Stomach (tissue), 8 donors: ENCODE measurements at regions not wholly inside any gene's neighbourhood (a gene's known extent, or its start where the extent isn't known, plus 50 kb on each side); places are given as distances from the start of the nearest gene placed in this dataset.
"Not testable (repeated sequence)": the region's sequence is repeated elsewhere in the genome, so short reads cannot be mapped to it uniquely, and the experiment has no call there.

ENCODE experiments used
- DNase-seq, 2 donors: peaks; one replicate each; pipeline versions ENCODE4 v3.0.0 to v3.0.0-alpha.2; 2013 to 2019
- H3K27ac ChIP-seq, 5 donors: fragments of 200-600 bp in 4 of 5; sonication (generic) in 4 of 5; one replicate each; pipeline ENCODE4 v1.5.1; 2013 to 2019; ENCODE audit warnings: mild to moderate bottlenecking in 1 of 5, moderate library complexity in 1 of 5
- H3K27me3 ChIP-seq, 3 donors: fragments of 200-600 bp; sonication (generic); one replicate each; pipeline ENCODE4 v1.5.1; 2017 to 2019; ENCODE audit warnings: mixed run types in 1 of 3
- H3K36me3 ChIP-seq, 4 donors: fragments of 200-600 bp; sonication (generic); 1 replicate in 3 of 4; 2 replicates in 1 of 4; pipeline ENCODE4 v1.5.1; 2016 to 2019
- H3K4me1 ChIP-seq, 4 donors: fragments of 200-600 bp; sonication (generic); one replicate each; pipeline ENCODE4 v1.5.1; 2016 to 2019
- H3K4me3 ChIP-seq, 4 donors: fragments of 200-600 bp; sonication (generic) in 3 of 4; one replicate each; pipeline ENCODE4 v1.5.1; 2016 to 2019; ENCODE audit warnings: mild to moderate bottlenecking in 1 of 4
- H3K9me3 ChIP-seq, 4 donors: fragments of 200-600 bp; sonication (generic); one replicate each; pipeline ENCODE4 v1.5.1; 2016 to 2019
- EP300 ChIP-seq: sonication (generic); formaldehyde crosslinking; IDR thresholded peaks from one replicate; pipeline ENCODE4 v1.6.1; 2017; ENCODE audit warnings: antibody characterized with exemption
- POLR2A ChIP-seq, 4 donors: fragments of 450-650 bp; IDR thresholded peaks; one replicate each; pipeline ENCODE4 v1.6.1; 2016; ENCODE audit warnings: antibody characterized with exemption in 4 of 4, control low read depth in 2 of 4, mild to moderate bottlenecking in 1 of 4, moderate library complexity in 1 of 4
- POLR2AphosphoS5 ChIP-seq, 3 donors: sonication (generic); formaldehyde crosslinking; IDR thresholded peaks; one replicate each; pipeline ENCODE4 v1.6.1; 2016; ENCODE audit warnings: antibody characterized with exemption in 3 of 3
- WGBS, 5 donors: extraction: QIAGEN DNeasy Blood & Tissue Kit in 3 of 5; methylation state at CpG; one replicate each; pipeline versions ENCODE4 v1.1.5 to v1.1.7; 2013 to 2018; 5-methylcytosine and 5-hydroxymethylcytosine counted together
- intact Hi-C: fragments of 100-400 bp; cut with DNase I; formaldehyde crosslinking; loops from one replicate; pipeline ENCODE4 v1.15.1; 2023; ENCODE audit warnings: low total_unique reads
- TF ChIP-seq, protein P1 (sequence below), 7 experiments: fragments of 450-650 bp in 4 of 7; fragments of 200-600 bp in 3 of 7; sonication (generic) in 3 of 7; IDR thresholded peaks; one replicate each; pipeline ENCODE4 v1.5.1; 2016 to 2019; ENCODE audit warnings: antibody characterized with exemption in 7 of 7, control low read depth in 2 of 7, mild to moderate bottlenecking in 1 of 7
- donor health status: healthy with polysubstance abuse.
- donor health status: Bipolar disorder and iron deficiency.
- donor health status: healthy.

DNA sequence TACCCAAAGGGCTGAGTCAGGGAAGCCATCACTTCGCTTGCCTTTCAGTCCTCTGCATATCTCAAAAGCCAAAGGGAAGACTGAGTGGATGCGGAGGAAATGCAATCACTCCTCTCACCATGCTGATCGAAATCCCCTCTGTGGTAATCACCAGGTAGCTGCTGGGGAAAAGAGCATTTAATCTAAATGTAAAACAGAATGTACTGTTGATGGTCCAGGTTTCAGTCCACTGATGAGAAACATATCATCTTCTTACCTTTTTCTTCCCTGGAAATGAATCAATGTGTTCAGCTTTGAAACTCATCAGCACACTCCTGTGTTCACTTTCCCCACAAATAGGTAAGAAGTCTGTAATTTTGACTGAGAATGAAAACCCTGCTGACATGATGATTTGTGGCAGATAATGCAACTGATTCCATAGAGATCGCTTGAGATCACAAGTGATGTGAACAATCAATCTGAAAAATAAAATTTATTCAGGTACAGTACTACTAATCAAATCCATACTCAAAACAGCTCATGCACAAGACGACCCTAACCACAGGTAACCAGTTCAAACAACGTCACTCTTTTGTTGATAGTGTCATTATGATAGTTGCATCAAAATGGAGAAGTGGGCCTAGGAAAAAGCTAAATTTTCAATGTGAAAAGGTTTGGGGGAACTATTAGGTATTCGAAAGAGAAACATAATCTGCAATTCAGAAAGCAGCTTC lies 454.0 kb upstream of the RGMB start:
- intact Hi-C loops: no loop called here
- Histone ChIP-seq H3K27me3 (no peaks in the 10 kb centered on the region), H3K36me3 (no peaks in the 10 kb centered on the region), H3K4me3 (no peak overlapping the region), H3K4me1 (no peaks in the 10 kb centered on the region), H3K9me3 (no peaks in the 10 kb centered on the region), H3K27ac (no peak overlapping the region)
- 82 to 96% (median 90%) methylated on average over 7 of the region's 7 CpGs for WGBS, 5 donors
- no peak for DNase-seq
- TF ChIP-seq POLR2AphosphoS5 (IDR thresholded peaks at IDR 0.05) (no peak), POLR2A (IDR thresholded peaks at IDR 0.05) (no peak), EP300 (no peak)
- TF ChIP-seq, protein P1, sequence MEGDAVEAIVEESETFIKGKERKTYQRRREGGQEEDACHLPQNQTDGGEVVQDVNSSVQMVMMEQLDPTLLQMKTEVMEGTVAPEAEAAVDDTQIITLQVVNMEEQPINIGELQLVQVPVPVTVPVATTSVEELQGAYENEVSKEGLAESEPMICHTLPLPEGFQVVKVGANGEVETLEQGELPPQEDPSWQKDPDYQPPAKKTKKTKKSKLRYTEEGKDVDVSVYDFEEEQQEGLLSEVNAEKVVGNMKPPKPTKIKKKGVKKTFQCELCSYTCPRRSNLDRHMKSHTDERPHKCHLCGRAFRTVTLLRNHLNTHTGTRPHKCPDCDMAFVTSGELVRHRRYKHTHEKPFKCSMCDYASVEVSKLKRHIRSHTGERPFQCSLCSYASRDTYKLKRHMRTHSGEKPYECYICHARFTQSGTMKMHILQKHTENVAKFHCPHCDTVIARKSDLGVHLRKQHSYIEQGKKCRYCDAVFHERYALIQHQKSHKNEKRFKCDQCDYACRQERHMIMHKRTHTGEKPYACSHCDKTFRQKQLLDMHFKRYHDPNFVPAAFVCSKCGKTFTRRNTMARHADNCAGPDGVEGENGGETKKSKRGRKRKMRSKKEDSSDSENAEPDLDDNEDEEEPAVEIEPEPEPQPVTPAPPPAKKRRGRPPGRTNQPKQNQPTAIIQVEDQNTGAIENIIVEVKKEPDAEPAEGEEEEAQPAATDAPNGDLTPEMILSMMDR (IDR thresholded peaks at IDR 0.05): no peak

DNA sequence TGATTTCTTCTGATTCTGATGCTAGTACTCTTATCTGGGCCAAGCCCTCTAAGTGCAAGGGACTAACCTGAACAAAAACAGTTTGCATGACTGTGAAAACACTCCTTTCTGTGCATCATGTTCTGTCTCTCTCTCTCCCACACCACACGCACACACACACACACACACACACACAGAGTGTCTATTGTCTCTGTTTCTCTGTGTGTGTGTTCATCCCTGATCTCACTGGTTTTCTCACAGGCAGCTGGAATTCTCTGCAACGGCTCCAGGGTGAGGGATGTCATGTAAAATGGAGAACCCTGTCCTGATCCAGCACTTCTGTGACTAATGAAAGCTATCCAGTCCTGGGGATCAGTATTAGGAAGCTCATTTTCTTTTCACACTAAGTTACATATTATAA lies 453.1 kb upstream of the RGMB start:
- Histone ChIP-seq H3K27ac (no peak overlapping the region), H3K9me3 (no peaks in the 10 kb centered on the region), H3K27me3 (no peaks in the 10 kb centered on the region), H3K4me3 (no peak overlapping the region), H3K4me1 (no peaks in the 10 kb centered on the region), H3K36me3 (no peaks in the 10 kb centered on the region)
- DNase-seq: no peak
- no peak for TF ChIP-seq POLR2A (IDR thresholded peaks at IDR 0.05)
- TF ChIP-seq POLR2AphosphoS5 (IDR thresholded peaks at IDR 0.05): no peak
- no peak for TF ChIP-seq EP300
- TF ChIP-seq, protein P1 (IDR thresholded peaks at IDR 0.05): no peak
- 52 to 78% (median 62%) methylated on average over 2 of the region's 2 CpGs for WGBS, 5 donors
- intact Hi-C loops: no loop called here

DNA sequence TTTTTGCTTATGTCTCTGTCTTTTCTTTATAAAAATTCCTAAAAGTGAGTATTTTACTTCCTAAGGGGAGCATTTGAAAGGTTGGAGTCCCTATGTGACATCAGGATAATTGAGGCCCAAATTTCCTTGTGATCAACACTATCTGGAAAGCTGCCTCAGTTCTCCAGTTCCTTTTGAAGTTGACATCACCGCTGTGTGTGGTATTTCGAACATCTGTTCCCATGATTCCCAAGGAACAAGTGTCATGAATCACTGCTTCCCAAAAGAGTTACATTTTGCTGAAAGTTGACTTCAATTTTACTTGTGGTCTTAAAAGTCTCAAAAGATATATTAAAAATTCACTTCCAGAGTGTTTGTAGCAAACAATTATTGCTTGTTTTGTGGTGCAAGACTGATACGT lies 452.1 kb upstream of the RGMB start:
- intact Hi-C loops: no loop called here
- Histone ChIP-seq H3K4me3 (no peak overlapping the region), H3K27ac (no peak overlapping the region), H3K4me1 (no peaks in the 10 kb centered on the region), H3K9me3 (no peaks in the 10 kb centered on the region), H3K36me3 (no peaks in the 10 kb centered on the region), H3K27me3 (no peaks in the 10 kb centered on the region)
- TF ChIP-seq, protein P1 (IDR thresholded peaks at IDR 0.05): no peak
- TF ChIP-seq POLR2A (IDR thresholded peaks at IDR 0.05) (no peak), EP300 (no peak), POLR2AphosphoS5 (IDR thresholded peaks at IDR 0.05) (no peak)
- WGBS, 5 donors: 82 to 96% (median 93%) methylated on average over 3 of the region's 3 CpGs
- DNase-seq: no peak

DNA sequence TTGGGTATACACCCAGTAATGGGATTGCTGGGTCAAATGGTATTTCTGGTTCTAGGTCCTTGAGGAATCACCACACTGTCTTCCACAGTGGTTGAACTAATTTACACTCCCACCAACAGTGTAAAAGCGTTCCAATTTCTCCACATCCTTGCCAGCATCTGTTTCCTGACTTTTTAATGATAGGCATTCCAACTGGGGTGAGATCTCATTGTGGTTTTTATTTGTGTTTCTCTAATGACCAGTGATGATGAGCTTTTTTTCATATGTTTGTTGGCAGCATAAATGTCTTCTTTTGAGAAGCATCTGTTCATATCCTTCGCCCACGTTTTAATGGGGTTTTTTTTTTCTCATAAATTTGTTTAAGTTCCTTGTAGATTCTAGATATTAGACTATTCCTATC lies 448.3 kb upstream of the RGMB start:
- intact Hi-C loops, H3K9me3 ChIP-seq, H3K27ac ChIP-seq, DNase-seq, H3K27me3 ChIP-seq, H3K36me3 ChIP-seq, H3K4me3 ChIP-seq, H3K4me1 ChIP-seq: not testable (repeated sequence)
- WGBS, 5 donors: 71 to 87% (median 82%) methylated on average over 3 of the region's 3 CpGs

DNA sequence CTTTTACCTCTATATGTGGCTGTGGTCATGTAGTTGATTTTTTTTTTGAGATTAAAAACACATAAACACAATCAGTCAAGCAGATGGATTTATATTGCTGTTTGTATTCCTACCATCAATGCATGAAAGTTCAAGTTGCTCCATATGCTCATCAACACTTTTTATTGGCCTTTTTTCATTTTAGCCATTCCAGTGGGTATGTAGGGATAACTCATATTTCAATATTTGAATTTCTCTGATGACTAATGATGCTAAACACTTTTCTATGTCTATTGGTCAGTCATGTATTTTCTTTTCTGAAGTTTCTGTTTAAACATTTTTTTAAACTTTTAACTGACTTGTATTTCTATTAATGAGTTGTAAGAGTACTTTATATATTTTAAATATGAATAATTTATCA lies 445.4 kb upstream of the RGMB start:
- H3K4me1 ChIP-seq: no peaks in the 10 kb centered on the region
- H3K27me3 ChIP-seq: no peaks in the 10 kb centered on the region
- no peak overlapping the region for H3K4me3 ChIP-seq
- no peaks in the 10 kb centered on the region for H3K9me3 ChIP-seq
- no peaks in the 10 kb centered on the region for H3K36me3 ChIP-seq
- no peak overlapping the region for H3K27ac ChIP-seq
- DNase-seq: no peak
- intact Hi-C loops: no loop called here
- no peak for TF ChIP-seq POLR2A (IDR thresholded peaks at IDR 0.05)
- no peak for TF ChIP-seq EP300
- TF ChIP-seq POLR2AphosphoS5 (IDR thresholded peaks at IDR 0.05): no peak
- TF ChIP-seq, protein P1 (IDR thresholded peaks at IDR 0.05): no peak
